Hepatocyte (in vitro differentiated cells): ENCODE measurements at regions not wholly inside any gene's neighbourhood (a gene's known extent, or its start where the extent isn't known, plus 50 kb on each side); places are given as distances from the start of the nearest gene placed in this dataset.

Experiments
- DNase-seq: peaks from one replicate; pipeline ENCODE4 v3.0.0-alpha.2; 2016; ENCODE audit warnings: low spot score
- H2AFZ ChIP-seq: fragments of 200-600 bp; sonication (generic); 2 replicates; pipeline ENCODE4 v1.6.0; 2016; ENCODE audit warnings: antibody characterized with exemption, mild to moderate bottlenecking
- H3K27ac ChIP-seq: fragments of 200-600 bp; sonication (generic); 2 replicates; pipeline ENCODE4 v1.5.1; 2016; ENCODE audit warnings: mild to moderate bottlenecking
- H3K27me3 ChIP-seq: fragments of 200-600 bp; sonication (generic); 2 replicates; pipeline ENCODE4 v1.6.1; 2016
- H3K36me3 ChIP-seq: fragments of 200-600 bp; sonication (generic); replicated peaks from 2 replicates; pipeline ENCODE4 v1.5.1; 2016; ENCODE audit warnings: low read depth; ENCODE audit not compliant: insufficient read depth
- H3K4me1 ChIP-seq: fragments of 200-600 bp; sonication (generic); 2 replicates; pipeline ENCODE4 v1.5.1; 2016; ENCODE audit warnings: mild to moderate bottlenecking, moderate library complexity; ENCODE audit not compliant: insufficient read depth
- H3K4me2 ChIP-seq: fragments of 200-600 bp; sonication (generic); 2 replicates; pipeline ENCODE4 v1.6.0; 2016
- H3K4me3 ChIP-seq: fragments of 200-600 bp; sonication (generic); 2 replicates; pipeline ENCODE4 v1.5.1; 2016; ENCODE audit warnings: mild to moderate bottlenecking
- H3K79me2 ChIP-seq: fragments of 200-600 bp; sonication (generic); 2 replicates; pipeline ENCODE4 v1.6.0; 2017; ENCODE audit warnings: mild to moderate bottlenecking
- H3K9me2 ChIP-seq: fragments of 200-600 bp; sonication (generic); replicated peaks from 2 replicates; pipeline ENCODE4 v1.6.0; 2017; ENCODE audit warnings: mild to moderate bottlenecking; ENCODE audit not compliant: insufficient read depth
- H3K9me3 ChIP-seq: fragments of 200-600 bp; sonication (generic); 2 replicates; pipeline ENCODE4 v1.5.1; 2016; ENCODE audit warnings: low read depth, mild to moderate bottlenecking
- H4K20me1 ChIP-seq: fragments of 200-600 bp; sonication (generic); 2 replicates; pipeline ENCODE4 v1.6.0; 2016; ENCODE audit warnings: mild to moderate bottlenecking; ENCODE audit not compliant: insufficient read depth, poor library complexity, severe bottlenecking
- CTCF ChIP-seq: fragments of 200-600 bp; sonication (generic); IDR thresholded peaks from 2 replicates; pipeline ENCODE4 v1.5.1; 2016; ENCODE audit warnings: antibody characterized with exemption, mild to moderate bottlenecking; ENCODE audit not compliant: poor library complexity
- EZH2 ChIP-seq: fragments of 200-600 bp; sonication (generic); IDR thresholded peaks from 2 replicates; pipeline ENCODE4 v1.6.1; 2016; ENCODE audit warnings: antibody characterized with exemption, mild to moderate bottlenecking, borderline replicate concordance
- EZH2phosphoT487 ChIP-seq: fragments of 200-600 bp; sonication (generic); IDR thresholded peaks from one replicate; pipeline ENCODE4 v1.6.1; 2018; ENCODE audit warnings: antibody characterized with exemption, mild to moderate bottlenecking, low read depth, moderate library complexity; ENCODE audit not compliant: unreplicated experiment, severe bottlenecking
- WGBS: methylation state at CpG from one replicate; pipeline ENCODE4 v1.1.6; 2016; ENCODE audit warnings: low lambda C conversion rate; ENCODE audit errors: missing lambda C conversion rate; 5-methylcytosine and 5-hydroxymethylcytosine counted together

GRCh38 chr10:33485276-33485675 is 150.8 kb upstream of the NRP1 start:
- Histone ChIP-seq H4K20me1 (no peaks in the 10 kb centered on the region), H3K27ac (peak overlapping the region; percentile 7), H3K27me3 (no peaks in the 10 kb centered on the region), H3K9me2 (no peaks in the 10 kb centered on the region), H2AFZ (no peak overlapping the region), H3K9me3 (no peaks in the 10 kb centered on the region), H3K4me3 (no peak overlapping the region), H3K79me2 (no peaks in the 10 kb centered on the region), H3K4me1 (peaks cover 27% of the 10 kb centered on the region), H3K4me2 (no peak overlapping the region), H3K36me3 (no peaks in the 10 kb centered on the region)
- DNase-seq: no peak
- WGBS: 75% methylated on average over 3 of the region's 3 CpGs
- TF ChIP-seq EZH2 (no peak), CTCF (no peak), EZH2phosphoT487 (no peak)

GRCh38 chr10:33484787-33485186 is 150.3 kb upstream of the NRP1 start:
- Histone ChIP-seq H3K9me3 (no peaks in the 10 kb centered on the region), H3K27ac (peak overlapping the region; percentile 7), H4K20me1 (no peaks in the 10 kb centered on the region), H3K36me3 (no peaks in the 10 kb centered on the region), H3K4me2 (no peak overlapping the region), H3K9me2 (no peaks in the 10 kb centered on the region), H3K4me3 (no peak overlapping the region), H3K27me3 (no peaks in the 10 kb centered on the region), H3K79me2 (no peaks in the 10 kb centered on the region), H2AFZ (no peak overlapping the region), H3K4me1 (peaks cover 27% of the 10 kb centered on the region)
- 45% methylated on average over 2 of the region's 2 CpGs for WGBS
- TF ChIP-seq EZH2phosphoT487 (no peak), CTCF (no peak), EZH2 (no peak)
- peak; percentile 54 for DNase-seq

- TF ChIP-seq CTCF: no peak
- TF ChIP-seq EZH2: no peak
- no peak for TF ChIP-seq EZH2phosphoT487
- Histone ChIP-seq H3K27me3 (no peaks in the 10 kb centered on the region), H3K27ac (no peak overlapping the region), H3K79me2 (no peaks in the 10 kb centered on the region), H3K9me2 (no peaks in the 10 kb centered on the region), H3K4me3 (no peak overlapping the region), H3K4me1 (peaks cover 27% of the 10 kb centered on the region), H3K4me2 (no peak overlapping the region), H4K20me1 (no peaks in the 10 kb centered on the region), H3K36me3 (no peaks in the 10 kb centered on the region), H3K9me3 (no peaks in the 10 kb centered on the region), H2AFZ (no peak overlapping the region)
- 90% methylated on average over 3 of the region's 3 CpGs for WGBS
- DNase-seq: no peak
Observed at GRCh38 chr10:33483816-33484190, 149.3 kb upstream of the NRP1 start.
